Ishikawa (cell line): ENCODE measurements at regions not wholly inside any gene's neighbourhood (a gene's known extent, or its start where the extent isn't known, plus 50 kb on each side); places are given as distances from the start of the nearest gene placed in this dataset.

Source experiments
- CEBPB ChIP-seq: IDR thresholded peaks from 2 replicates; pipeline ENCODE4 v1.6.1; 2012
- CREB1 ChIP-seq: IDR thresholded peaks from 2 replicates; pipeline ENCODE4 v1.6.1; 2012; ENCODE audit warnings: low read depth
- EGR1 ChIP-seq: IDR thresholded peaks from 2 replicates; pipeline ENCODE4 v1.6.1; 2012
- EP300 ChIP-seq: IDR thresholded peaks from 2 replicates; pipeline ENCODE4 v1.6.1; 2012; ENCODE audit warnings: borderline replicate concordance
- FOXM1 ChIP-seq: IDR thresholded peaks from 2 replicates; pipeline ENCODE4 v1.6.1; 2012; ENCODE audit warnings: low read depth, borderline replicate concordance
- MAX ChIP-seq: IDR thresholded peaks from 2 replicates; pipeline ENCODE4 v1.6.1; 2012
- NFIC ChIP-seq: IDR thresholded peaks from 2 replicates; pipeline ENCODE4 v1.6.1; 2012
- RAD21 ChIP-seq: IDR thresholded peaks from 2 replicates; pipeline ENCODE4 v1.6.1; 2012; ENCODE audit warnings: low read depth
- REST ChIP-seq: IDR thresholded peaks from 2 replicates; pipeline ENCODE4 v1.6.1; 2012; ENCODE audit warnings: low read depth, mild to moderate bottlenecking
- TAF1 ChIP-seq: IDR thresholded peaks from 2 replicates; pipeline ENCODE4 v1.6.1; 2012; ENCODE audit warnings: low read depth, mild to moderate bottlenecking
- TCF12 ChIP-seq: IDR thresholded peaks from 2 replicates; pipeline ENCODE4 v1.6.1; 2012; ENCODE audit warnings: low read depth
- TEAD4 ChIP-seq: IDR thresholded peaks from 2 replicates; pipeline ENCODE4 v1.6.1; 2012
- USF1 ChIP-seq: IDR thresholded peaks from 2 replicates; pipeline ENCODE4 v1.6.1; 2012
- YY1 ChIP-seq: IDR thresholded peaks from 2 replicates; pipeline ENCODE4 v1.6.1; 2012; ENCODE audit warnings: low read depth
- ZBTB7A ChIP-seq: IDR thresholded peaks from 2 replicates; pipeline ENCODE4 v1.6.1; 2012; ENCODE audit warnings: low read depth

GRCh38 chr5:44178414-44178813 lies 210.8 kb downstream of the FGF10 start:
- TF ChIP-seq ZBTB7A, result no peak
- TF ChIP-seq TEAD4, result no peak
- TF ChIP-seq EGR1, result no peak
- no peak for TF ChIP-seq YY1
- TF ChIP-seq REST, result no peak
- no peak for TF ChIP-seq USF1
- TF ChIP-seq RAD21, result no peak
- TF ChIP-seq TAF1, result no peak
- TF ChIP-seq EP300, result no peak
- TF ChIP-seq MAX, result no peak
- TF ChIP-seq TCF12, result no peak
- TF ChIP-seq NFIC, result no peak
- no peak for TF ChIP-seq FOXM1
- TF ChIP-seq CREB1, result no peak
- TF ChIP-seq CEBPB, result no peak

GRCh38 chr5:44167540-44167939 lies 221.7 kb downstream of the FGF10 start:
- TF ChIP-seq EP300, result no peak
- TF ChIP-seq TAF1, result no peak
- TF ChIP-seq USF1, result no peak
- TF ChIP-seq TCF12, result no peak
- TF ChIP-seq CREB1, result no peak
- no peak for TF ChIP-seq ZBTB7A
- TF ChIP-seq RAD21, result no peak
- TF ChIP-seq YY1, result no peak
- no peak for TF ChIP-seq MAX
- TF ChIP-seq TEAD4, result no peak
- TF ChIP-seq FOXM1, result no peak
- no peak for TF ChIP-seq CEBPB
- no peak for TF ChIP-seq NFIC
- no peak for TF ChIP-seq REST
- no peak for TF ChIP-seq EGR1

GRCh38 chr5:44160369-44160768 lies 228.9 kb downstream of the FGF10 start:
- no peak for TF ChIP-seq TAF1
- TF ChIP-seq YY1, result no peak
- TF ChIP-seq EGR1, result no peak
- no peak for TF ChIP-seq REST
- TF ChIP-seq CREB1, result no peak
- no peak for TF ChIP-seq TCF12
- TF ChIP-seq NFIC, result no peak
- TF ChIP-seq FOXM1, result no peak
- TF ChIP-seq CEBPB, result no peak
- no peak for TF ChIP-seq USF1
- no peak for TF ChIP-seq EP300
- no peak for TF ChIP-seq TEAD4
- TF ChIP-seq MAX, result no peak
- TF ChIP-seq RAD21, result no peak
- no peak for TF ChIP-seq ZBTB7A

GRCh38 chr5:44150075-44150723 lies 239.0 kb downstream of the FGF10 start:
- TF ChIP-seq REST (no peak), TCF12 (no peak), YY1 (no peak), TAF1 (no peak), MAX (no peak), NFIC (no peak), TEAD4 (no peak), FOXM1 (no peak), RAD21 (no peak), EGR1 (no peak), ZBTB7A (no peak), CEBPB (no peak), EP300 (no peak), CREB1 (no peak), USF1 (no peak)
